ENCODE measurements at regions not wholly inside any gene's neighbourhood (a gene's known extent, or its start where the extent isn't known, plus 50 kb on each side); places are given as distances from the start of the nearest gene placed in this dataset.

DNA sequence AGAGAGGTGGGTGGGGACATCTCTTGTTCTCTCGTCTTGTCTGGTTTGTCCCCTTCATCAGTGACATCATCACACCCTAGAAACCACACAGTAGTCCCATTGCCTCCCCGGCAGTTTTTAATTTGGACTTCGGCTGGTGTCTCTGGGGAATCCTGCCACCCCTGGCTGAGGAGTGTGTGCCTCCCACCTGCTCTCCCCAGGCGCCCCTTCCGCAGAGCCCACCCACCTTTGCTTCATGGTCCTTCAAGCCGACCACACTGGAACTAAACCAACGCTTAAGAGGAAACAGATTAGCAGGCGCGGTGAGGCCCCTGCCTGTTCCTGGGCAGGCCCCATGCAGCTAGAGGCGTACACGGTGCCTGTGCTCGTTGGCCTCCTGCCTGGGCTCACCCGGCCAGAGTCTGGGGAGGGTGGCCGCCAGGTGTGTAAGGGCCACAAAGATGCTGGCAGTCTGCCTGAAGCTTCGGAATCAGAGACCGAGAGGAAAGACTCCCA lies 107.6 kb upstream of the SPRY4 start:
- DNase-seq: peak; percentile 57

DNA sequence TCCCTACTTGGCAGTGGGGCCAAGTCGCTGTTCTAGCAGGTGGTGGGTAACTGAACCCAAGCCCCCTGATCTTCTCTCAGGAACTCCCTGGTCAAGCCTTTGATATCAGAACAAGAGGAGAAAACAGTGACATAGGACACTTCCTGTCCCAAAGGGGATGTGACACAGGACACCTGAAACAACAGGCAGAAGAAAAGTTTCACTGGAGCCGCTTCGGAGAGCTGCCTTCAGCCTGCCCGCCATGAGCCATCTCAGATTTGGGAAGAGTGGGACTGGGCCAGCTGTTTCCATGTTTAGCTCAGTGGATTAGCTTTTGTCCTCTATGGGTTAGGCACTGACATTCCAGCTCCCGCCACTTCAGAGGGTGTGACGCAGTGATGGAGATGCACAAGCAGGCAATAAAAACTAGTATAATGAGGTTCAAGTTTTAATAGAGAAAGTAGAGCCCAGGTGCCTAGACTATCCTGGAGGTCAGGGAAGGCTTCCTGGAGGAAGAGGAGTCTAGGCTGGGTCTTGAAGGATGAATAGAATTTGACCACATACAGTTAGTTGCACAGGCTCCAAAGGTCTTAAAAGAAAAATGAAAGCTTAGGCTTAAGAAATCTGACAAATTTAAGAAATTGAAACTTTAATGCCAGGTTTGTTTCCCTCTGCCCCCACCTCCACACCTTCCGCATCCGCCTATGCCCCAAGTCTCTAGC lies 104.1 kb upstream of the SPRY4 start:
- no peak for DNase-seq

DNA sequence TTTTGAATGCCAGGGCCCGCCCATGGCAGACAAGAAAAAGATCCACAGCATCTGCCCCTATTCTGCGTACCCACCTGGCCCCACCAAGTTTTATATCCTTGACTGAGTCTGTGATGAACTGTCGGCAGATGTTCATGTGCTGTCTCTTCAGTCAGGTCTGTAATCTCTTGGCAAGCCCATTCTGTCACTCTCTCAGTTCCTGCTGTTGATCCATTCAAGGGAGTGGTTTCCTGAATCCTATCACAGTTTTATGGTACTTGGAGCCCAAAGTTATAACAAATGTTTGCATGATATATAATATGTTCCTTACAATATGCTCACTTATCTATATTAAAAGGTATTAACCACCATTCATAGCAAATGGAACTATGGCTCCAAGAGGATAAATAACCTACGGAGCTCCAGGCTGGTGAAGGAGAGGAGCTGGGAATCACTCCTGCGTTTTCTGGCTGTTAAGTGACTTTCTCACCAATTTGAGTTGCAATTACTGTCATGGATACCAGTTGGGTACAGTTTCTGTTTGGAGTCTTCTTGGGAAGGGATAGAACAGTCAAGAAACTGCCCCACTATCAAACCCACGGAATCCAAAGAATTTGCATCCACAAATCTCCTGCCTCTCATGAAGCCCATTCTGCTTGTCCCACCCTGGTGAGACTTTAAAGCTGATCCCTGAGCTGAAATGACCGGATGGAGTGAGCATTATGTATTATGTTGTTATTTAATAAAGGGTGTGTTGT lies 103.4 kb upstream of the SPRY4 start:
- DNase-seq: no peak

DNA sequence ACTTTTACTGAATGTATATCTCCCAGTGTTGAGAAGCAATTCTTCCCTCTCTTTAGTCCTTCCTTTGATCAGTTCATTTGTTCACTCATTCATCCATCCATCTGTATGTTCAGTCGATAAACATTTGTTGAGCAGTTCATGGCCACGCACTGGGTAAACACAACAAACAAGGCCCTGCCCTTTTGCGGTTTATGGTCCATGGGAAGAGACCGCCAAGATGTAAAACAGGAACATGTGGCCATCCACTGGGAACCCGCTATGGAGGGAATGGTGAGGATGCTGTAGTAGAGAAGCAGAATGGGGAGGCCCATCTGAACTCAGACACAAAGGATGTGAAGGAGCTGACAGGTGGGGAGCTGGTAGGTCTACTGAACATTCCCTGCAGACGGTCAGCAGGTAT lies 102.7 kb upstream of the SPRY4 start:
- DNase-seq: no peak

DNA sequence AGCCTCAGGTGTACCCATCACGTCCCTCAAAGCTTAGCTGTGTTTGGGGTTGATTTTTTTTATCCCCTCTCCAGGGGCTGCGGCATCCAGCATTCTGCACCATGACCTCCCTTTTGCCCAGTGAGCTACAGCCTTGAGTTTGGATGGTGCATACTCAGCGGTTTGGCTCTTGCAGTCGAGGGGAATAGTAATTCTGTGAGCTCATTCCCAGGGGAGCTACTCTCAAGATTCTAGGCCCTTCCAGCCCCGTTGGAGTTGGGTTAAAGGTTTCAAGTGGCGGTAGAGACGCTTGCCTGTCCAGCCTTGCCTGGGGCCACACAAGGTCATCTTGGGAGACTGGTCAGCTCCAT lies 102.2 kb upstream of the SPRY4 start:
- DNase-seq: no peak

DNA sequence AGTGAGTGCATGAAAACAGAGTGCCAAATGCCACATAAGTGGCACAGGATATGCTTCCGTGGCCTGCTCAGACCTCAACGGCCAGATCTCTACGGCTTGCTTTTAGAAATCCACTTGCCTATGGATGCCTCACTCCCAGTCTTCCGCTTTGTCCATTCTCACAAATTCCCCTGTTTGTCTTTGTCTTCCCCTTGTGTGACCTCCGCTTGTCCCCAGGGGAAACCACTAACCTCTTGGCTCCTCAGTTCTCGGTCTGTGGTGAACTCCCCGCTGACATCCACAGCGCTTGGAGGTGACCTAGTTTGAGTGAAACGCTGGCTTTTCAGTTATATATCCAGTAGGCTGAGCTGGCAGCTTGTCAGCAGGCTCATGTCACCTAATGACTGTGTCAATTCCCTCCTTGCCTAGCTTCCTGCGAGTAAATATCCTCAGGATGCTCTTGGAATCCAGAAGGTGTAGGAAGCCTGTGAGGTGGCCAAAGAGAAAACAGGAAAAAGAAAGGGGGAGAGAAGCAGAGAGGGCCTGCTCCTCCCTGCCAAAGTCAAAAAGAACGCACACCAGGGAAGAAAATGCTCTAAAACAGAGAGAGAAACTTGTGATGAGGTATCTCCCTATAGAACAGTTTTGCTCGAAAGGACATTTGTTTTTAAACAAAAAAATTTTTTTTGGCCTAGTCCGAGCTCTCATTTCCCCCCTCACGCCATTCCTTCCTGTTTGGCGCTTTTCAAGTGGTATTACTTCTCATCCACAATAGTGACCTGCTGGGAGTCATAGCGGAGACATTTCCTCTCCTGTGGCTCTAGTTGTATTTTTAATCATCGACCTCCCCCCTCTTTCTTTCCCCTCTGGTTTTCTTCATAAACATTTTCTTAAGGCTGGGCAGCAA lies 101.6 kb upstream of the SPRY4 start:
- DNase-seq: no peak

DNA sequence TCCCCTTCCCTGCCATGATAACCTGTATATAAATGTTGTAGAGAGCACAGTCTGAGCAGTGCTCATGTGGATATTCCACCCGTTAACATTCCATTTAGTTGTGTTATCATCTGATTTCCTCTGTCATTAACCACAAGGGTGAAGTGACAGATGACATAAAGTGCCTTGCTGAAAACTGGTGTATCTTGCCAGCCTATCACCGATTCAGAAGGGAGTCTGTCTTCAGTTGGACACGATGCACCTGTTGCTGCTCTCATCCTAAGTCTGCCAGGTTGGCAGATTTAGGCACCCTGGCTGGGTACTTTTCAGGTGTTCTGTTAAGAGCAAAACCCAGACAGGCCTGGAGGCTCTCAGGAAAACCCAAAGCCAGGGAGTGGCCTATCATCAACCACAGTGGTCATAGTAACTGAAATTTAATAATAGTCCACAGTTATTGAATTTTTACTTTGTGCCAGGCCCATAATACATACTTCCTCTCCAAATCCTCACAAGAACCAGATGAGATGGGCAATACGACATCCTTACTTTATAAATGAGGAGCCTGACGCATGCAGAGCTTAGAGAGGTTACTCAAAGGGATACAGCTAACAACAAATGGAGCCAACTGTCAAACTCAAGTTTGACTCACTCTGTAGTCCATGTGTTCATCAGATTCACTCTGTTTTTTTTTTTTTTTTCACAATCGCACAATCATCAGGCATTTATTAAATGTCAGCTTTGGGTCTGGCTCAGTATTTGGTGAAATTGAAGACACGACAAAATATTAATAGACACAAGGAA lies 100.7 kb upstream of the SPRY4 start:
- DNase-seq: no peak

DNA sequence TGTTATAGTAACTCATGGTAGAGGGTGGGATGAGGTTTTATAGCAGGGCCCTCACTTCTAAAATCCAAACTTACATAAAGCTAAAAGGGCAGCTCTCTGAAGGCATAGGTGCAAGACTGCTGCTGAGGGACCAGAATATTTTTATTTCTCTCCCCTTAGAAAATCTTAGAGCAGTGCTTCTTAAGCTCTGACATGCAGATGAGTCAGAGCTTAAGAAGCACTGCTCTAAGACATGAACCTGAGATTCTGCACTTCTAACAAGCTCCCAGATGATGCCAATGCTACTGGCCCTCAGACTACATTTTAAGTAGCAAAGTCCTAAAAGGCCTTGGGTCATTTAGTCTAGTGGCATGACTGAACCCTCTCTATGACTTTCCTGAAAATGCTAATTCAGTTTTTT lies 97.6 kb upstream of the SPRY4 start:
- DNase-seq: no peak

DNA sequence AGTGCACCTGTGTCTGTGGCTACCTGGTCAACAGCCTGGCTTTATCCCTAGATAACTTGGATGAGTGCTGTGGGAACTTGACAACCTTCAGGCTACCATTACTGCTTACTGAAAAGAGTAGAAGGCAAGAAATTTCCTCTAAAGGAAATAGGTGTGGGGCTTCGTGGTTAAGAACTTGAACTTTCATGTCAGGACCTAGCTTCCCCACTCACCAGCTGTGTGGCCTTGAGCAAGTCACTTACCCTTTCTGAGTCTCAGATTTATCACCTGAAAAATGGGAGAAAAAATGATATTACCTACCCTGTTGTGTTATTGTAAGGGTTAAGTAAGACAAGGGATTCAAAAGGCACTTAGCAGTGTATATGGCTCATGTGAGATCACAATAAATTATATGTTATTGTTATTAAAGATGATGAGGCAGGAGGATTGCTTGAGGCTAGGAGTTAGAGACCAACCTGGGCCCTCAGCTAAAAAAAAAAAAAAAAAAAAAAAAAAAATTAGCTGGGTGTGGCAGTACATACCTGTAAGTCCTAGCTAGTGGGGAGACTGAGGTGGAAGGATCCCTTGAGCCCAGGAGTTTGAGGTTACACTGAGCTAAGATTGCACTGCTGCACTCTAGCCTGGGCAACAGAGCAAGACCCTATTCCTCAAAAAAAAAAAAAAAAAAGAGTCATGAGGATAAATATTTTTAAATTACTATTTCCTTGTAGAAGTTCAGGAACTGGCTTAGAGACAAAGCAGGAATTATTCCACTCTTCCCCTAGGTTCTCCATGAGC lies 97.0 kb upstream of the SPRY4 start:
- DNase-seq: no peak

DNA sequence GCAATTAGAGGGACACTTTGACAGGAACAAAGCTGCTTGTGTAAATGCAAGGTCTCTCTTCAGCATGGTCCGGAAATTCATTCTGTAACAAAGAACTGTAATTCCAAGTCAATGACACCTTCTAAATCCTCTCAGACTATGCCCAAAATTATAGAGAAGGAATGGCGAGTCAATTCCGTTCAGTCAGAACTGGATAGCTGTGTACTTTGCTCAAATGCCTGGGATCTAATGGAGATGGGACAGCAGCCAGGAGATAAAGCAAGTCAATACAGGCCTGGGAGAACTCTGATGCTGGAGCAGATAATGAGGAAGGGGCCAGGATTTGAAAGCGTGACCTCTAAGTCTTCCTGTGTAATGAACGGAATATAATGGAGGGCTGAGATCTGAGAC lies 96.4 kb upstream of the SPRY4 start:
- DNase-seq: no peak

DNA sequence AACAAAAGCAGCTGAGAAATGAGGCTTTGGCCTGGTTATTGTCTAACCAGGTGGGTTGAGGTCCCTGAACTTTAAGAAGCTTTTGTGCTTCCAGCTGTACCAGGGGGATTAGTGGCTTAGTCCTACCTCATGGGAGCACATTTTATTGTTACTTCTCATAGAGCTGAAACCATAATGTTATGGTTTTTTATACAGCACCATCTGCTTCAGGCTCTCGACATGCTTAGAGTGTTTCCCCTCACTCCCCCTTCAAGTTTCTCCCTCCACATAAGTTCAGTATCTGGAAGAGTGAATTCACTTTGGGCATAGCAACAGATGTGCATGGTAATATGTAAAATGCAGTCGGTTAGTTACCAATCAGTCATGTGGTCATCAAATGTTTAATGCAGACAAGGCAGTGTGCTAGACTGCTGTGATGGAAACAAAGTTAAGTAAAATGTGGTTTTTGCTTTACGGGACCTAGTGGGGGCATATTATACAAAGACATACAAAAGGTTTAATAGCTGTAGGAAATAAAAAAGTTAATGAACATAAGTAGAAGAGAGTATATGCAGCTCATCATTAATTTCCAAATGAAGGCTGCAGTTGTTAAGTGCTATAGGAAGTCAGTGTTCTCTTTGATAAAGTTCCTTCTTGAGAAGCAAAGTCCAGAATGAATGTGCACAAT lies 95.9 kb upstream of the SPRY4 start:
- DNase-seq: peak; percentile 32

DNA sequence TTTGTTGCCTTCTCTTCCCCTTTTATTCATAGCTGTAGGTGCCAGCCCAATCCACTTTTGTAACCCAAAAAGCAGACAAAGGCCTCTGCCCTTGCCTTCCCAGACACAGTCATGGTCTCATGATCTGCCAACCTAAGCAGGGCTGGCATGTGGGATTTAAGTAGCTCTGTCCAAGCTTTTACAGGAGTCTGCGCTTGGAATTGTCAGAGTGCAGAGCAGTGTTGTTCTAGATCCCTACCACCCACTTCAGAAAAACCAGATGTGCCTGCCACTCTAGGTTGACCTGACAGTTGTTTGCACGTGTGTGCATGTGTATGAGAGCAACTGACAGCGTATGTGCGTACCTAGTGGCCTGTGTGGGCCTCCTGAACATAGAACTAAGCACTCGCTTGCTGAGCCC lies 87.8 kb upstream of the SPRY4 start:
- no peak for DNase-seq

DNA sequence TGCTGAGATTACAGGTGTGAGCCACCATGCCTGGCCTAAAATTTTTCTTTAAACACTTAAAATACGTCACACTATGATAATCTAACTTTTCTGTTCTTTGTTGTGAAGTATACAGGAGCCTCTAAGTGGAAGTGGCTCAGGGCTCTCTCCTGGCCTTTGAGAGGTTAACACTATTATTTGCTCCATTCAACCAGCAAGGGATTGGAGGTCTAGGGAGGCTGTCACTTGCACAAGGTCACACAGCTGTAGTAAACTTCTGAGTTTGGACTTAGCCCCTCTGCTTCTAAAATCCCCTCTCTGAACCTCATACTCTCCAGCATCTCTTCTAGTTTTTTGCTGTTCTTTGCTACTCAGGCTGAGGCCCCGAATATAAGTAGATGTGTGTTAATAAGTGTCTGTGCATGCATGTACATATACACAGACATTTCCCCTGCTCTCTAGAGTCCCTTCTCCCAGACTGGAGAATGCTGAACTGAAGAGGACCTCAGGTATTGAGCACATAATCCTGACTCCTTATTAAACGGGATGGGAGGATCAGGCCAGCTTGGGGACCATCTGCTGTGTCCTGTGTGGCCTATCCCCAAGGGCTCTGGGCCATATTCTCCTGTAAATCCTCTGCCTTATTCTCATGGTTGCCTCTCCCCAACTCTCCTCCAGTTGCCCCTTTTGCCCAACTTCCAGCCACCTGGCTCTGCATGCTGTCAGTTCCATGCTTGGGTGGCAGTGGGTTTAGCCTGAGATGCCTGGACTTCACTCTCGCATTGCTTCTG lies 87.0 kb upstream of the SPRY4 start:
- no peak for DNase-seq

DNA sequence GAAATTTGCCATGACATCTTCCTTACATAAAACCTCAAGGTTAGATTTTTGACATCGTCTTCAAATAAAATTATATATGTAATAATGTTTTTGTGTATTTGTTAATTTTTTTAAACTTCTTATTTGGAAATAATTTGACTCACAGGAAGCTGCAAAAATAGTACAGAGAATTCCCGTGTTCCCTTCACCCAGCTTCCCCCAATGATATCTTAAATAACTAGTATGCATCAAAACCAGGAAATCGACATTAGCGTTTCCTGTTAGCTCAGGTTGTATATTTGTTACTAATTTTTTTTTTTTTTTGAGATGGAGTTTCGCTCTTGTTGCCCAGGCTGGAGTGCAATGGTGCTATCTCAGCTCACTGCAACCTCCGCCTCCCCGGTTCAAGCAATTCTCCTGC lies 86.3 kb upstream of the SPRY4 start:
- no peak for DNase-seq

DNA sequence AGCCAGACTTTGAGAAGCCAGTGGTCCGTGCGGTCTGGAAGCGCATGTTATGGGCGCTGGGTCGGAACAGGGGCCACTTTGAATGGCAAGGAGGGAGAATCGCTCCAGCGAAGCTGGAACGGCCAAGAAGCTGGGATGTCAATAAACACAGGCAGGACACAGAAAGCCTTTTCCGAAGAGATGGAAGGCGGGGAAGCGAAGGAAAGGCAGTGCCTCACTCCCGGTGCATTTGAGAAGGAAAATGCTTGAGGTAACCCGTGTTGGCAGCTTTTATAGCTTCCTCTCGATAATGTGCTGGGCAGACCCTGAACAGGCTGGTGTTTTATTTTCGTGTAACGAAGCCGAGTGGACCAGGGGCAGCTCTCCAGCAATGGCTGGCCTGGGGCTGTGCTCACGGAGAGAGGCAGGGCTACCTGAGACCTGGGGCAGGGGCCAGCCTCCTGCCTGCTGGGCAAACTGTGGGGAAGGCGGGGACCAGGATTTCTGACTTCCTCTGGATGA lies 84.2 kb upstream of the SPRY4 start:
- no peak for DNase-seq

DNA sequence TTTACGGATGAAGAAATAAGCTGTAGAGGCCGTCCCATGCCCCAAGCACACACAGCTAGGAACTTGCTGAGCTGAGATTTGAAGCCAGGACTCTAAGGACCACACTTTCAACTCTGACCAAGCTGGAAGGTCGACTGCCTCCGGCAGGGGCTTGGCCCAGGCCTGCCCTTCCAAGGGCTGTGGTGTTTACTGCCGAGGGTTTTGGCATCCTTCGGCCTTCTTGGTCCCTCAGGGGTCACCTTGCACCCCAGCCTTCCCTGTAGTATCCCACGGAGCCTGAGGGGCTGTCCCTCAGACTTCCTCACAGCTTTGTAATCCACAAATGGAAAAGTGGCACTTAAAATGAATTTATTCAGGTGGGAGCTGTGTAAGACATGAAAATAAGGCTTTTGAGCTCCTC lies 83.7 kb upstream of the SPRY4 start:
- DNase-seq: no peak

DNA sequence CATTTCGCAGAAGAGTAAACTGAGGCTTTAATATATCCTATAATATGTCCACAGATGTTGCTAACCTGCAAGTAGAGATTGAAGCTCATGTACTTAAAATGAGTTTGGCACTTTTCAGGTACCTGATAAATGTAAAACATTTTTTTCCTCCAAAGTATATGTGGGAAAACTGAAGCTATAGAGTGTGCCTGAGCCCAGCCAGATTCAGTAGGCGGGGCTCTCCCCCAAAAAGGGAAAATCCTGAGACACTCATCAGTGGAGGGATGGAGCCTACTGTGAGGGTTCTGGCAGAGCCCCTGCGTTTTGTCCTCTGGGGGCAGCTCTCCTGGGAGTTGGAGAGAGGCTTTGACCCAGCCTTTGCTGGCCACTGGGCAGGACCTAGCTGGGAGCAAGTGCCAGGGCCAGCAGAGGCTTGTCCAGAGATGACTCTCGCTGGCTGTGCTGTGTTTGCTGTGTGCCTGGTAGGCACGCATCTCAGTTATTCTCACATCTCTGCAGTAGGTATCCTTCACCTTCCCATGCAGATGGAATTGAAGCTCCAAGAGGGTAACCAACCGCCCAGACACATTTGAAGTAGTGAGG lies 81.1 kb upstream of the SPRY4 start:
- no peak for DNase-seq

DNA sequence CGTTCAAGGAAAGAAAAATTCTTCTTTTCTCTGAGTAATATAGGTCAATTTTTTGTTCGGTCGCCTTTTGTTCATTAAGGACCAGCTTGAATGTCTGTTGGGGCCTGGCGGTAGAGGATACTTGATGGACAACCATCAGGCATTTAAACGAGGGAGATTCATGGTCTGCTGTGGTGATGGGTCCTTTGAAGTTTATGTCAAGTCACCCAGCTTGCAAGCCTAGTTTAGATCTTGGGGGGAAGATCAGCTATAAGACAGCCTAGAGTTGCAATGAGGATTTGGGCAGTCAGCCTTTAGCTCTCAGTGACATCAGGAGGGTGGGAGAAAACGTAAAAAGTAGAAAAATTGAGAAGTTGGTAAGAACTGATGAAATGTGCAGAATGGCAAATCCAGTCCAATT lies 80.2 kb upstream of the SPRY4 start:
- no peak for DNase-seq

DNA sequence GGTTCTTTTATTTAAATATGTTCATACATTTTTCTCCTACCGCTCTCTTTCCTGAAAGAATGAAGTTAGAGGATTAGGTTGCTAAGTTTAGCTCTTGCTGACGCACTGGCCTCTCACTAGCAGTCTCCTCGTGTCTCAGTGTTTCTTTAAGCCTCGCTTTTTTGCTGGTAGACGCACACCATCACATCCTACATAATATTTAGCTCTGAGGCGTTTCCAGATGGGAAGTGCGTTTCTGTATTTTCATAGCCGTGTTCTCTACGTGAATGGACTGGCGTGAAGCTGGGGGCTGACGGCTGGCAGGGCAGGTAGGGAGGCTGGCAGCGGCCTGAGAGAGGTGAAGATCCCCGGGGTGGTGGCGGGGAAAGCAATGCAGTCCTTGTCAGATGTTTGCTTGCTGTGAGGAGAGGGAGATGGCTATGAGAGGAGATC lies 79.2 kb upstream of the SPRY4 start:
- no peak for DNase-seq

DNA sequence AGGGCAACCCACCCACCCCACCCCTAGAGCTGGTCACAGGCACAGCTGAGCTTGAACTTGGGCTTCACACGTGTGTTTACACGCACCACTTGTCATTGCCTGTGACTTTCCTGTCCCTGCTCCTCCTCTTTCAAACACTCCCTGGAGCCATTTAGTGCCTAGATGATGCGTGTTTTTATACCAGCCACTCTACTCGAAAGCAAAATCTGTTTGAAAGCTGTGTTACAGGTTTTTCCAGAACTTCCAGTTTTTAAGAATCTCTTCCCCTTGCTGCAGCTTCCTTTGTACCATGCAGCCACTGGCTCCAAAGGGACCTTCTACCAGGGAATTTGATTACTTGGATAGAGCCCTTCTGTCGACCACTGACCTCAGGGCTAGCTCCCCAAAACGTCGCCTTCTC lies 78.8 kb upstream of the SPRY4 start:
- no peak for DNase-seq

Measured in hematopoietic multipotent progenitor cell treated with erythropoietin and hydrocortisone succinate and interleukin-3 and kit ligand, for 4 days (in vitro differentiated cells).